Breast epithelium (tissue), 4 donors: ENCODE measurements at regions not wholly inside any gene's neighbourhood (a gene's known extent, or its start where the extent isn't known, plus 50 kb on each side); places are given as distances from the start of the nearest gene placed in this dataset.
"Not testable (repeated sequence)": the region's sequence is repeated elsewhere in the genome, so short reads cannot be mapped to it uniquely, and the experiment has no call there.

Experiments used
- DNase-seq, 2 donors: peaks; one replicate each; pipeline ENCODE4 v3.0.0-alpha.2; 2019; ENCODE audit warnings: low spot score in 2 of 2
- H3K27ac ChIP-seq, 2 donors: fragments of 200-600 bp; sonication (generic) in 1 of 2; one replicate each; pipeline ENCODE4 v1.5.1; 2016 to 2019; ENCODE audit warnings: mild to moderate bottlenecking in 1 of 2
- H3K27me3 ChIP-seq, 2 donors: fragments of 200-600 bp; sonication (generic) in 1 of 2; one replicate each; pipeline versions ENCODE4 v1.5.1 to v1.6.0; 2017 to 2019; ENCODE audit warnings: control low read depth in 1 of 2, mild to moderate bottlenecking in 1 of 2
- H3K36me3 ChIP-seq: fragments of 200-600 bp; one replicate; pipeline ENCODE4 v1.5.1; 2019
- H3K4me1 ChIP-seq, 2 donors: fragments of 200-600 bp; sonication (generic); one replicate each; pipeline ENCODE4 v1.5.1; 2016 to 2019; ENCODE audit warnings: control low read depth in 1 of 2
- H3K4me3 ChIP-seq, 3 donors: fragments of 200-600 bp; sonication (generic); 1 replicate in 2 of 3; 2 replicates in 1 of 3; pipeline ENCODE4 v1.5.1; 2016 to 2019; ENCODE audit warnings: mild to moderate bottlenecking in 3 of 3, moderate library complexity in 2 of 3
- H3K9me3 ChIP-seq, 2 donors: fragments of 200-600 bp; sonication (generic) in 1 of 2; one replicate each; pipeline ENCODE4 v1.5.1; 2016 to 2019; ENCODE audit warnings: control low read depth in 1 of 2
- POLR2AphosphoS5 ChIP-seq, 3 donors: sonication (generic); formaldehyde crosslinking; IDR thresholded peaks; one replicate each; pipeline ENCODE4 v1.6.1; 2017; ENCODE audit warnings: antibody characterized with exemption in 3 of 3
- intact Hi-C: fragments of 100-400 bp; cut with DNase I; formaldehyde crosslinking; loops from one replicate; pipeline ENCODE4 v1.15.1; 2023; ENCODE audit warnings: low total_unique reads

DNA sequence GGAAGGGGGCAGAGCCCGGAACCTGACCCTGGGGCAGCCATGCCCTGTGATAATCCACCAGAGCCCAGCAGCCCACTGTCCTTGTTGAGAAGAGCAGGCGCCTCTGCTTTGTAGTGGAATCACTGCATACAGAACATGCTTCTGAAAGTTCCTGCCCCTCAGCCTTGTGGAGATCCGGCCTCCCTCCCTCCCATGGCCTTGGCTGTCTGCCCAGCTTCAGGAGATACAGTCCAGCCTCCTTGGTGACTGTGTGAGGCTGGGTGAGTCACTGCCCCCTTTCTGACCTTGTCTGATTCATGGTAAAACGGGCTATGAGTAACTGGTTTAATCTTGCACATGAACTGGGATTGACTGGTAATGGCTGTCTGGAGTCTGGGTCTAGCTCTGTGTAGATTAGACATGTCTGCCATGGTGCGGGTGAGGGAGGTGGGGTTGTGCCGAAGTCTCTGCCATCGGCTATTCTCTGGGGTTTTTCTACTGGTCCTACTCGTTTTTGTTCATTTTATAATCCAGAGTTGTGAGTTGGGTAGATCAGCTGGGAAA is 144.0 kb upstream of the ZNF469 start:
- H3K36me3 ChIP-seq, H3K27me3 ChIP-seq, intact Hi-C loops, H3K9me3 ChIP-seq, H3K4me3 ChIP-seq, H3K4me1 ChIP-seq: not testable (repeated sequence)
- H3K27ac ChIP-seq = peak overlapping the region; percentile 56 to 76
- DNase-seq = peak; percentile 87 to 91
- TF ChIP-seq POLR2AphosphoS5 (IDR thresholded peaks at IDR 0.05) = peak in 2 of 3 donors; percentile 7 to 66

DNA sequence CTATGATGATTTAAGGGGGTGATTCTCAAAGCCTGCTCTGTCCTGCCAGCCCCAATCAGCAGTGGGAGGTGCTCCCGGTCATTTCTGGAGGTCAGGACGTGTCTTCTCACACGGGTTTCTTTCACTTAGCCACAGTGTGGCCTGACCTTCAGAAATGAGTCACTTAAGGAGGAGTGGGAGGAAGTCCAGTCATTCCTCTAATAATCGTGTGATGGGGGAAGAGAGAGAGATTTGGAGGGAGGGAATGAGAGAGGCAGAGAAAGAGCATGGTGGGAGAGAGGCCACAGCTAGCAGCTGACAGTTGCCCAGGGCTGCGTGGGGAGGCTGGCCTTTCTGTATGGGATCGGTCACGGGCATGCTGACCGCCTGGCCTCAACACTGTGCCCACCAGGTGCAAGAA is 142.6 kb upstream of the ZNF469 start:
- H3K9me3 ChIP-seq, H3K27me3 ChIP-seq, H3K4me3 ChIP-seq, DNase-seq, H3K4me1 ChIP-seq, intact Hi-C loops, H3K36me3 ChIP-seq: not testable (repeated sequence)
- peak overlapping the region in 1 of 2 donors; percentile 32 for H3K27ac ChIP-seq

DNA sequence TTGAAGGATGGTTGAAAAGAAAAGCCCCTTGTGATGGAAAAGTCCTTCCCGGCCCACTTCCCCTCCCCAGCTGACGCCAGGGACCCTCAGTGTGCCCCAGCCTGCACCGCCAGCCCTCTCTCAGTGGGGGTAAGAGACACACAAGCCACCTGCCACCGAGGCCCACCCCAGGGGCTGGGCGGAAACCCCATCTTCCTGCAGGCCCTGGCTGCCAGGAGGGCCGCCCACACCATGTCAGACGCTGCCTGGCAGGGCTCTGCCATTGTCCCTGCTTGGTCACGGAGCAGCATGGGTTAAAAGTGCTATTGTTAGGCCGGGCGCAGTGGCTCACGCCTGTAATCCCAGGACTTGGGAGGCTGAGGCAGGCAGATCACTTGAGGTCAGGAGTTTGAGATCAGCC is 142.0 kb upstream of the ZNF469 start:
- intact Hi-C loops, H3K4me1 ChIP-seq, DNase-seq: not testable (repeated sequence)

DNA sequence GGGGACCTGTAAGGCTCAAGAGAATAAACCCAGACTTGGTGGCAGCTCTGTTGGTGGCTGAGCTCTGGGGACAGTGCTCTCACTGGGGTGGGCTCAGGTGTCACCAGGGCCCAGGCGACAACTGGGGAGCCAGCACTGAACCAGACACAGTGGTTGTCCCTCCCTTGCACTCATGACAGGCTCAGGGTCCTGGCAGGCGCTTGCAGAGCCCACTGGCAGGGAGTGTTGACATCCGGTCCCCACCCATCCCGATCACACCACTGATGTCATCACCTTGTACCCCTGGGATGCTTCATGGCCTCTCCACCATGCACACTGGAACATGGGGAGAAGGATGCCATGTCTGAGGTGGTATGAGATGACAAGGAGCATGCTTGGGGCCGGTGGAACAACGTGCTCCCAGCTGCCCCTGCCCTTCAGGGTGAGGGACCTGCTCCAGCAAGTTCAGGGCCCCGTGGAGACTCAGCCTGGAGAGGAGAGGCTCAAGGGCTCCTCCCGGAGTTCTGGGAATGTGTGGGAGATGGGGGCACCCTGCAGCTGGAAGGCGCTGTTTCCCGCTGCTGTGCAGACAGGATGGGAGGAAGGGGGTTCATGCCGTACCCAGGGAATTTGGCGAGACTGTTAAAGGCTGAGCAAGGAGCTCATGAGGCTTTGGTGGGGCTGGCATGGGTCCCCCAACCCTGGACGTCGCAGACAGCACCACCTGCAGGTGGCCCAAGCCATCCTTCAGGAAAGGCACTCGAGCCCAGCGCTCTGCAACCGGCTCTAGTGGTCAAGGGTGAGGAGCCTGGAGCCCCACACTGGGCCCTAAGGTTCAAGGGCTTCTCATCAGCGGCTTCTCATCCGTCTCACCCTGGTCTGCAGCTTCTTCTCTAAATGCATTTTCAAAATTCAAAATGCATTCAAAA is 141.1 kb upstream of the ZNF469 start:
- H3K4me1 ChIP-seq, DNase-seq, H3K4me3 ChIP-seq, H3K9me3 ChIP-seq, H3K36me3 ChIP-seq, H3K27me3 ChIP-seq, intact Hi-C loops: not testable (repeated sequence)
- H3K27ac ChIP-seq = peak overlapping the region; percentile 21 to 84

More for the DNA sequence above, 142.0 kb upstream of the ZNF469 start:
- H3K36me3 ChIP-seq, H3K4me3 ChIP-seq, H3K27me3 ChIP-seq, H3K9me3 ChIP-seq: not testable (repeated sequence)
- peak overlapping the region in 1 of 2 donors; percentile 32 for H3K27ac ChIP-seq

DNA sequence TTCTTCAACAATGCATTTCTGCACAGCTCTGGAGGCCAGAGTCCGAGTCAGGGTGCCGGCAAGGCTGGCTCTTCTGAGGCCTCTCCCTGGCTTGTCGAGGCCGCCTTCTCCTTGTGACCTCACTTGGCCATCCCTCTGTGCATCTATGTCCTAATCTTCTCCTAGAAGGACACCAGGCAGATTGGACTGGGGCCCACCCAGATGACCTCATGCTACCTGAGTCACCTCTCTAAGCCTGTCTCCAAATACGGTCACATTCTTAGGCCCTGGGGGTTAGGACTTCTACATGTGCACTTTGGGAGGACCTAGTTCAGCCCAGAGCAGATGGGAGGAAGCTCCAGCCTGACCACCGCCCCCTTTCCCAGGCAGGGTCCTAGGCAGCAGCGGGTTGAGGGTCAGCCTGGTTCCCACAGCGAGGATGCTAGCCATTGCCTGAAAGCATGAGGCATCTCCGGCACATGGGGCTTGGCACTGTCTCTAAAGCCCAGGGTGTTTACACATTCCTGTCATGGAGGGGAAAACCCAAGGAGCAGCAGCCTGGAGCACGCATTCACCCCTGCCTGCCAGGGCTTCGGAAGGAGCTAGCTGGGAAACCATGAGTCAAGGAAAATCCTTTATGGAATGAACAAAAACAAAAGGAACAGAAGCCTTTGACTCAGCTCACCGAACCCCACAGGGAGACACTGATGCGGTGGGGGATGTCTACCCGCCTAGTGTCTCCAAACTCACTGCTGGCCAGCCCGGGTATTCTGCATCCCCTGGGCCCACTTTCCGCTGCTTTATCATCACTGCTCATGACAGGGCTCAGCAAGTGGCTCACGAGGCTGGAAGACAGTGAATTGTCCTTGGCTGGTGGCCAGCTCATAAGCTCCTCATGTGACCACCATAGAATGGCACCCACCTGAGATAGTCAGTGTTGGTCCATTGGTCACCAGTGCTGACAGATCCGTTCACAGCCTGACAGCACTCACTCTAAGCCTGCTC is 140.2 kb upstream of the ZNF469 start:
- H3K27ac ChIP-seq = peak overlapping the region; percentile 57 to 84
- DNase-seq, intact Hi-C loops, H3K27me3 ChIP-seq, H3K4me3 ChIP-seq, H3K9me3 ChIP-seq, H3K4me1 ChIP-seq, H3K36me3 ChIP-seq: not testable (repeated sequence)

DNA sequence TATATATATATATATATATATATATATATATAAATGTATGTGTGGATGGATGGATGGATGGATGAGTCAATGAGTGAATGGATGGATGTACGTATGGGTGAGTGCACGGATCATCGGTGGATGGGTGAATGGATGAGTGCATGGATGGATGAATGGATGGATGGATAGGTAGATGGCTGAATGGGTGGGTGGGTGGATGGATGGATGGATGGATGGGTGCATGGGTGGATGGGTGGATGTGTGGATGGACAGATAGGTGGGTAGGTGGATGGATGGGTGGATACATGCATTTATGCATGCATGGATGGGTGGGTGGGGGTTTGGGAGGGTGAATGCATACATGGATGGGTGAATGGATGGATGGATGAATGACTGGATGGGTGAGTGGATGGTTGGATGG is 138.8 kb upstream of the ZNF469 start:
- H3K4me1 ChIP-seq, H3K27ac ChIP-seq, H3K4me3 ChIP-seq, H3K36me3 ChIP-seq, H3K27me3 ChIP-seq, intact Hi-C loops, H3K9me3 ChIP-seq: not testable (repeated sequence)
- peak in 1 of 2 donors; percentile 20 for DNase-seq

DNA sequence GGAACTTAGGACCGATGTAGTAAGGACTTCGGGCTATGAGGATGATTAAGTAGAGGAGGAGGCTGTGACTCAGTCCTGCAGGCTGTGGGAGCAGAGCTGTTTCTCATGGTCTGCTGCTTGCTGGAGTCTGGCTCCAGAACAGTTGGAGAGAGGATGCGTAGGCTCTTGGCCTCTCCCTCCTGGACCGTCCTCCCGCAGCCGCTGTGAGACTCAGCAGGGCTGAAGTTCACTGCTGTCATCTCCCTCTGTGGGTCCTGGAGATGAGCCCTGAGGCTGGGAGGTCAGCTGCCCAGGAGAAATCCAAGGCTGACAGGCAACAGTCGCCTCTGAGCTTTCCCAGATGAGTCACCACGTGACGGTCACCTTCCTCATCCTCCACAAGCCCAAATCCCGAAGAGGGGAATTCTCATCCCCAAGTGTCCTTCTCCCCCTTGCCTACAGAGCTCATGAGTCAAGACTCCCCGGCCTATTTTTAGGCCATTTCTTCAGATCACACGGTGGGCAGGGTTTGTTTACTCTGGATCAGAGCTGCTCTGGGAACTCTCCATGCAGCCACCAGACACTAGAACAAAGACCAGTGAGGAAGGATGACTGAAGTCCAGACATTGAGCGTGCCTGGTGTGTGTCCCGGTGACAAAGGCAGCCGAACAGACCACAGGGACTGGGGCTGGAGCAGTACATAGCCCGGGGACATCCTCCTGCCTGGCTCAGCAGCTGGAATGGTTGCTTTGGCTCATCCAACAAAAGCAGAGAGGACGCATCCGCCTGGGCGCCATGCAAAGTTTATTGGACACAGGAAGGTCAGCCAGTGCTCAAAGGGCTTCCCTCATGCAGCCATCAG is 137.3 kb upstream of the ZNF469 start:
- Histone ChIP-seq H3K27ac (peak overlapping the region; percentile 65 to 77), H3K4me3 (peak overlapping the region in 1 of 3 donors; percentile 25)
- intact Hi-C loops, H3K36me3 ChIP-seq, H3K27me3 ChIP-seq, H3K4me1 ChIP-seq, H3K9me3 ChIP-seq: not testable (repeated sequence)
- TF ChIP-seq POLR2AphosphoS5 (IDR thresholded peaks at IDR 0.05) = peak; percentile 35 to 72 (median 48)
- DNase-seq = peak; percentile 57 to 64

DNA sequence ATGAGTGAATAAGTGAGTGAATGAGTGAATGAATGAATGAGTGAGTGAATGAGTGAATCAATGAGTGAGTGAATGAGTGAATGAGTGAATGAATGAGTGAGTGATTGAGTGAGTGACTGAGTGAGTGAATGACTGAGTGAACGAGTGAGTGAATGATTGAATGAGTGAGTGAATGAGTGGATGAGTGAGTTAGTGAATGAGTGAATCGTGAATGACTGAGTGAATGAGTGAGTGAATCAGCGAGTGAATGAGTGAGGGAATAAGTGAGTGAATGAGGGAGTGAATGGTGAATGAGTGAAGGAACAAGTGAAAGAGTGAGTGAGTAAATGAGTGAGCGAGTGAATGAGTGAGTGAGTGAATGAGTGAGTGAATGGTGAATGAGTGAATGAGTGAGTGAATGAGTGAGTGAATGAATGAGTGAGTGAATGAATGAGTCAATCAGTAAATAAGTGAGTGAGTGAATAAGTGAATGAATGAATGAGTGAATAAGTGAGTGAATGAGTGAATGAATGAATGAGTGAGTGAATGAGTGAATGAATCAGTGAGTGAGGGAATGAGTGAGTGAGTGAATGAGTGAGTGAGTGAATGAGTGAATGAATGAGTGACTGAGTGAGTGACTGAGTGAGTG is 135.7 kb upstream of the ZNF469 start:
- H3K27me3 ChIP-seq, H3K36me3 ChIP-seq, H3K4me1 ChIP-seq, H3K27ac ChIP-seq, DNase-seq, H3K9me3 ChIP-seq, intact Hi-C loops, H3K4me3 ChIP-seq: not testable (repeated sequence)

DNA sequence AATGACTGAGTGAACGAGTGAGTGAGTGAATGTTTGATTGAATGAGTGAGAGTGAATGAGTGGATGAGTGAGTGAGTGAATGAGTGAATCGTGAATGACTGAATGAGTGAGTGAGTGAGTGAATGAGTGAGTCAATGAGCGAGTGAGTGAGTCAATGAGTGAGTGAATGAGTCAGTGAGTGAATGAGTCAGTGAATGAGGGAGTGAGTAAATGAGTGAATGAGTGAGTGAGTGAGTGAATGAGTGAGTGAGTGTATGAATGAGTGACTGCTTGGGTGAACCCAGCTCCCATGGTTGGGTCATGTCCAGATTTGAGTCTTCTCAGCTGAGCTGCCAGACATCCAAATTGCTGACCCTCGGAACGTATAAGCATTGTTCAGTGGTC is 135.2 kb upstream of the ZNF469 start:
- intact Hi-C loops, H3K4me3 ChIP-seq, H3K4me1 ChIP-seq, H3K36me3 ChIP-seq, H3K9me3 ChIP-seq, H3K27ac ChIP-seq, H3K27me3 ChIP-seq: not testable (repeated sequence)
- DNase-seq = peak in 1 of 2 donors; percentile 25

DNA sequence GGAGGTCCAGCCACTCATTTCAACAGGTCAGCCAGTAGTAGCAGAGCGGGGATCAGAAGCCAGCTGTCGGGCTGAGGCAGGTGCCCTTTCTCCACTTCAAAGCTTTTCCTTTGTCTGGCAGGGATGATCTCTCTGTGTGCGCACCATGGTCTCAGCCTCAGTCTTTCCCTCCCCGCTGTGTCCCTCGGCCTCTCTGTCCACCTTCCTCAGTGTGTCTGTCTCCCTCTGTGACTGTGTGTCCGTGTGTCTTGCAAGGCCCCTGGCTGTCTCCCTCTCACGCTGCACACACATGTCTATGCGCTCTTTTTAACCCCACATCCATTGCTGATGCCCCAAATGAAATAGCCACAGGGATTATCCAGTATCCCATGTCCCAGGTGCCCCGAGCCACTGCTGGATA is 134.0 kb upstream of the ZNF469 start:
- H3K27me3 ChIP-seq, H3K27ac ChIP-seq, H3K4me3 ChIP-seq, intact Hi-C loops, H3K4me1 ChIP-seq, H3K36me3 ChIP-seq, H3K9me3 ChIP-seq: not testable (repeated sequence)
- DNase-seq = peak in 1 of 2 donors; percentile 14

DNA sequence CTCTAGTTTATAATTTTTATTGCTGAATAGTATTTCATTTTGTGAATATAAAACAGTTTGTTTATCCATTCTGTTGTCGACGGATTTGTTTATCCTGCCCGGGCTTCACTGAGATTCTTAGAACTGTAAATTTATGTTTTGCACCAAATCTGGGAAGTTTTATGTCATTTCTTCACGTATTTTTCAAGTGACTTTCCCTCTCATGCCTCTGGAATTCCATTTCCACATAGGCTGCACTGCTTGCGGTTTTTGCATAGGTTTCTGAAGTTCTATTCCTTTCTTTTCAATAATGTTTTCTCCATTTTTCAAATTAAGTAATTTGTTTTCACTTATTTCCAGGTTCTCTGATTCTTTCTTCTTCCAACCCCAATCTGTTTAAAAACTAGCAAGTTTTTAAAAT is 132.4 kb upstream of the ZNF469 start:
- H3K9me3 ChIP-seq, H3K36me3 ChIP-seq, H3K4me1 ChIP-seq, H3K4me3 ChIP-seq, intact Hi-C loops, H3K27ac ChIP-seq, H3K27me3 ChIP-seq, DNase-seq: not testable (repeated sequence)
